ENCODE measurements at regions not wholly inside any gene's neighbourhood (a gene's known extent, or its start where the extent isn't known, plus 50 kb on each side); places are given as distances from the start of the nearest gene placed in this dataset.

GRCh38 chr21:15676935-15677334, 52.8 kb upstream of the USP25 start:
- no CpG with 5 or more reads among the region's 1 CpG for WGBS, 2 experiments (ENCODE audit: extremely low coverage in 2 of 2, insufficient read length in 1 of 2)
- Histone ChIP-seq H3K4ac (ENCODE audit: low read depth, low read length) (no peak overlapping the region), H3K18ac (ENCODE audit: low read depth, low read length) (no peak overlapping the region), H4K5ac (ENCODE audit: low read depth, low read length) (no peak overlapping the region), H2AFZ (replicated peaks; ENCODE audit: low read length, poor library complexity) (no peak overlapping the region), H2BK20ac (ENCODE audit: low read depth, low read length) (no peak overlapping the region), H3K27ac (ENCODE audit: insufficient read depth, low read length) (no peak overlapping the region), H2BK15ac (ENCODE audit: low read depth, low read length) (no peak overlapping the region), H3K9me1 (ENCODE audit: insufficient read depth, low read length) (no peaks in the 10 kb centered on the region), H3K4me2 (ENCODE audit: low read depth, low read length) (no peak overlapping the region), H3K14ac (replicated peaks; ENCODE audit: low read depth, low read length) (no peak overlapping the region), H3K4me1 (ENCODE audit: control insufficient read depth, insufficient read depth, low read length) (no peaks in the 10 kb centered on the region), H3K36me3 (ENCODE audit: control insufficient read depth, insufficient read depth, low read length) (no peaks in the 10 kb centered on the region), H3K4me3 (ENCODE audit: insufficient read depth, low read depth, low read length) (no peak overlapping the region), H2BK120ac (ENCODE audit: low read depth, low read length) (no peak overlapping the region), H3K27me3 (ENCODE audit: control insufficient read depth, insufficient read depth, low read length) (no peaks in the 10 kb centered on the region), H3K9me3 (ENCODE audit: control insufficient read depth, insufficient read depth, low read length) (peaks cover 2% of the 10 kb centered on the region; the same call in 1 of the 2 replicates), H2BK5ac (ENCODE audit: low read depth, low read length, poor library complexity, severe bottlenecking) (no peak overlapping the region), H2AK5ac (ENCODE audit: low read depth, low read length) (no peak overlapping the region), H3K79me1 (ENCODE audit: low read depth in 1 of 2, low read length in 2 of 2) (no peaks in the 10 kb centered on the region), H4K20me1 (ENCODE audit: insufficient read depth, low read length) (no peaks in the 10 kb centered on the region), H4K91ac (ENCODE audit: insufficient read depth, low read depth, low read length) (no peak overlapping the region), H3K56ac (ENCODE audit: extremely low read depth, insufficient read depth, low read length) (no peak overlapping the region), H3K23ac (ENCODE audit: low read depth, low read length) (no peak overlapping the region), H3K9ac (ENCODE audit: low read depth, low read length) (no peak overlapping the region), H4K8ac (ENCODE audit: low read depth in 2 of 2, low read length in 2 of 2) (no peak overlapping the region), H2AK9ac (replicated peaks; ENCODE audit: low read depth, low read length, poor library complexity) (no peak overlapping the region)
- intact Hi-C loops (cut with micrococcal nuclease): no loop called here
- BruUV-seq (replicated peaks): no TSS peak
- ATAC-seq (ENCODE audit: low read depth) (no peak), DNase-seq (no peak)
- TF ChIP-seq POLR2A (IDR thresholded peaks at IDR 0.05; ENCODE audit: low read depth, low read length) (no peak), RCOR1 (IDR thresholded peaks at IDR 0.05; ENCODE audit: insufficient replicate concordance, low read length) (no peak), BHLHE40 (IDR thresholded peaks at IDR 0.05; ENCODE audit: low read depth, low read length) (no peak), ELK1 (IDR thresholded peaks at IDR 0.05; ENCODE audit: borderline replicate concordance, low read depth, low read length) (no peak), FOS (IDR thresholded peaks at IDR 0.05; ENCODE audit: low read depth, low read length) (no peak), CEBPB (IDR thresholded peaks at IDR 0.05; ENCODE audit: low read depth, low read length) (no peak), RFX5 (IDR thresholded peaks at IDR 0.05; ENCODE audit: low read depth, low read length) (no peak), NFE2L2 (IDR thresholded peaks at IDR 0.05; ENCODE audit: low read depth, low read length) (no peak), MAFK (IDR thresholded peaks at IDR 0.05; ENCODE audit: low read depth, low read length) (no peak)
- dilution Hi-C loops (cut with HindIII; ENCODE audit: low sequenced_read_pairs, unreplicated experiment): no loop called here
- POLR2A ChIA-PET (ENCODE audit: unreplicated experiment): no interaction called here
- in situ Hi-C loops (cut with MboI; ENCODE audit: low sequenced_read_pairs): no loop called here
- CTCF ChIA-PET: no interaction called here

All from IMR-90 (cell line).